ENCODE measurements at regions not wholly inside any gene's neighbourhood (a gene's known extent, or its start where the extent isn't known, plus 50 kb on each side); places are given as distances from the start of the nearest gene placed in this dataset.

DNA sequence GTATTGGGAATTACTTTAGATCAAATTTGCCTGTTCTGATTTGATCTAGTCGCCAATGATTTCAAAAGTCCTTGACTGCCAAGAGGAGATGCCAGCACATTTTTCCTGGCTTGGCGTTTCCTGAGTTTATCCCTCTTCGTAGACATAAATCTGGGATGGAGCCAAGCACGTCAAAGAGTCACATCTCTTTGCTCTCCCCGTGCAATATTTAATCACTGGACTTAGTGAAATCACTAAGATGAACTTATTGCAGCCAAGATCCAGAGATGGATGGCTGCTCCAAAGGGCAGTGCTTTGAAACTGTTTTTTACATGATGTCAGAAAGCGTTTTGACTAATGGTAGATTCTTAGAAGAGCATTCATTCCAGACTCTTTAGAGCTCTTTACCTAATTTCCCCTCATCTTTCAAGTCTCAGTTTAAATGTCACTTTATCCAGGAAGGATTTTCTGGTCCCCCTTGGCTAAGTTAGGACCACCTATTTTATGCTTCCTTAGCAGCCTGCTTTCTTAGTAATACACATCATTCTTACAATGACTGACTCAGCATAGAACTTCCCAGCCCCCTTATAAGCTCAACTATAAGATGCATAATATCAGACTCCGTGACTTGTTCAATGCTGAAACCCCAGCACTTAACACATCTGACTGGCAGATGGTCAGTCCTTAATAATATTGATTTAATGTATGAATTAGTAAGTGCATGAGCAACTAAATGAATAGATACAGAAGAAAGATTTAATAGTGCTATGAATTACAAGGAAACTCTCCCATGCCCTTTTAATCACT, 94.4 kb upstream of the GREM2 start (continued):
- TF ChIP-seq, protein P1, sequence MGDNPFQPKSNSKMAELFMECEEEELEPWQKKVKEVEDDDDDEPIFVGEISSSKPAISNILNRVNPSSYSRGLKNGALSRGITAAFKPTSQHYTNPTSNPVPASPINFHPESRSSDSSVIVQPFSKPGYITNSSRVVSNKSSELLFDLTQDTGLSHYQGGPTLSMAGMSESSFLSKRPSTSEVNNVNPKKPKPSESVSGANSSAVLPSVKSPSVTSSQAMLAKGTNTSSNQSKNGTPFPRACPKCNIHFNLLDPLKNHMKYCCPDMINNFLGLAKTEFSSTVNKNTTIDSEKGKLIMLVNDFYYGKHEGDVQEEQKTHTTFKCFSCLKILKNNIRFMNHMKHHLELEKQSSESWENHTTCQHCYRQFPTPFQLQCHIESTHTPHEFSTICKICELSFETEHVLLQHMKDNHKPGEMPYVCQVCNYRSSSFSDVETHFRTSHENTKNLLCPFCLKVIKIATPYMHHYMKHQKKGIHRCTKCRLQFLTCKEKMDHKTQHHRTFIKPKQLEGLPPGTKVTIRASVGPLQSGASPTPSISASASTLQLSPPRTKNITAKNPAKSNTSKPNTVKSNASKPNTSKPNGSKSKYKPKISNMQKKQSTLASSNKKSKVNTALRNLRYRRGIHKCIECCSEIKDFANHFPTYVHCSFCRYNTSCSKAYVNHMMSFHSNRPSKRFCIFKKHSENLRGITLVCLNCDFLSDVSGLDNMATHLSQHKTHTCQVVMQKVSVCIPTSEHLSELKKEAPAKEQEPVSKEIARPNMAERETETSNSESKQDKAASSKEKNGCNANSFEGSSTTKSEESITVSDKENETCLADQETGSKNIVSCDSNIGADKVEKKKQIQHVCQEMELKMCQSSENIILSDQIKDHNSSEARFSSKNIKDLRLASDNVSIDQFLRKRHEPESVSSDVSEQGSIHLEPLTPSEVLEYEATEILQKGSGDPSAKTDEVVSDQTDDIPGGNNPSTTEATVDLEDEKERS (tag by site-specific recombination; IDR thresholded peaks at IDR 0.05) = no peak
- TF ChIP-seq HOXC10 (CRISPR knock-in tag; IDR thresholded peaks at IDR 0.05) (no peak), MZF1 (tag by site-specific recombination; IDR thresholded peaks at IDR 0.05; ENCODE audit: borderline replicate concordance) (no peak), EGR2 (tag by site-specific recombination; IDR thresholded peaks at IDR 0.05; ENCODE audit: low read depth) (no peak), ZNF138 (tag by site-specific recombination; IDR thresholded peaks at IDR 0.05; ENCODE audit: borderline replicate concordance) (no peak), ZNF155 (tag by site-specific recombination; IDR thresholded peaks at IDR 0.05) (no peak)
- TF ChIP-seq, protein P2, sequence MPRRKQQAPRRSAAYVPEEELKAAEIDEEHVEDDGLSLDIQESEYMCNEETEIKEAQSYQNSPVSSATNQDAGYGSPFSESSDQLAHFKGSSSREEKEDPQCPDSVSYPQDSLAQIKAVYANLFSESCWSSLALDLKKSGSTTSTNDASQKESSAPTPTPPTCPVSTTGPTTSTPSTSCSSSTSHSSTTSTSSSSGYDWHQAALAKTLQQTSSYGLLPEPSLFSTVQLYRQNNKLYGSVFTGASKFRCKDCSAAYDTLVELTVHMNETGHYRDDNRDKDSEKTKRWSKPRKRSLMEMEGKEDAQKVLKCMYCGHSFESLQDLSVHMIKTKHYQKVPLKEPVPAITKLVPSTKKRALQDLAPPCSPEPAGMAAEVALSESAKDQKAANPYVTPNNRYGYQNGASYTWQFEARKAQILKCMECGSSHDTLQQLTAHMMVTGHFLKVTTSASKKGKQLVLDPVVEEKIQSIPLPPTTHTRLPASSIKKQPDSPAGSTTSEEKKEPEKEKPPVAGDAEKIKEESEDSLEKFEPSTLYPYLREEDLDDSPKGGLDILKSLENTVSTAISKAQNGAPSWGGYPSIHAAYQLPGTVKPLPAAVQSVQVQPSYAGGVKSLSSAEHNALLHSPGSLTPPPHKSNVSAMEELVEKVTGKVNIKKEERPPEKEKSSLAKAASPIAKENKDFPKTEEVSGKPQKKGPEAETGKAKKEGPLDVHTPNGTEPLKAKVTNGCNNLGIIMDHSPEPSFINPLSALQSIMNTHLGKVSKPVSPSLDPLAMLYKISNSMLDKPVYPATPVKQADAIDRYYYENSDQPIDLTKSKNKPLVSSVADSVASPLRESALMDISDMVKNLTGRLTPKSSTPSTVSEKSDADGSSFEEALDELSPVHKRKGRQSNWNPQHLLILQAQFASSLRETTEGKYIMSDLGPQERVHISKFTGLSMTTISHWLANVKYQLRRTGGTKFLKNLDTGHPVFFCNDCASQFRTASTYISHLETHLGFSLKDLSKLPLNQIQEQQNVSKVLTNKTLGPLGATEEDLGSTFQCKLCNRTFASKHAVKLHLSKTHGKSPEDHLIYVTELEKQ (tag by site-specific recombination; IDR thresholded peaks at IDR 0.05; ENCODE audit: borderline replicate concordance) = no peak

GRCh38 chr1:240705579-240705978, 93.6 kb upstream of the GREM2 start:
- Histone ChIP-seq H3K4me1 (ENCODE audit: control insufficient read depth, insufficient read depth, low read length) (no peaks in the 10 kb centered on the region), H3K9me3 (ENCODE audit: control insufficient read depth, insufficient read depth, low read depth, low read length) (no peaks in the 10 kb centered on the region), H3K36me3 (ENCODE audit: control insufficient read depth in 2 of 2, insufficient read depth in 1 of 2, low read length in 2 of 2) (no peaks in the 10 kb centered on the region), H3K4me3 (ENCODE audit: low read depth, low read length) (no peak overlapping the region), H3K27ac (ENCODE audit: extremely low read depth, low read depth, low read length) (no peak overlapping the region)
- CTCF ChIA-PET = no interaction called here
- POLR2A ChIA-PET = no interaction called here
- no peak for TF ChIP-seq ZNF626 (tag by site-specific recombination; IDR thresholded peaks at IDR 0.05)
- TF ChIP-seq ZNF211 (tag by site-specific recombination; IDR thresholded peaks at IDR 0.05; ENCODE audit: low read depth) = no peak
- no peak for TF ChIP-seq BCL6B (tag by site-specific recombination; IDR thresholded peaks at IDR 0.05)
- TF ChIP-seq ZBTB7A (tag by site-specific recombination; IDR thresholded peaks at IDR 0.05; ENCODE audit: low read depth) = no peak
- TF ChIP-seq, protein P3, sequence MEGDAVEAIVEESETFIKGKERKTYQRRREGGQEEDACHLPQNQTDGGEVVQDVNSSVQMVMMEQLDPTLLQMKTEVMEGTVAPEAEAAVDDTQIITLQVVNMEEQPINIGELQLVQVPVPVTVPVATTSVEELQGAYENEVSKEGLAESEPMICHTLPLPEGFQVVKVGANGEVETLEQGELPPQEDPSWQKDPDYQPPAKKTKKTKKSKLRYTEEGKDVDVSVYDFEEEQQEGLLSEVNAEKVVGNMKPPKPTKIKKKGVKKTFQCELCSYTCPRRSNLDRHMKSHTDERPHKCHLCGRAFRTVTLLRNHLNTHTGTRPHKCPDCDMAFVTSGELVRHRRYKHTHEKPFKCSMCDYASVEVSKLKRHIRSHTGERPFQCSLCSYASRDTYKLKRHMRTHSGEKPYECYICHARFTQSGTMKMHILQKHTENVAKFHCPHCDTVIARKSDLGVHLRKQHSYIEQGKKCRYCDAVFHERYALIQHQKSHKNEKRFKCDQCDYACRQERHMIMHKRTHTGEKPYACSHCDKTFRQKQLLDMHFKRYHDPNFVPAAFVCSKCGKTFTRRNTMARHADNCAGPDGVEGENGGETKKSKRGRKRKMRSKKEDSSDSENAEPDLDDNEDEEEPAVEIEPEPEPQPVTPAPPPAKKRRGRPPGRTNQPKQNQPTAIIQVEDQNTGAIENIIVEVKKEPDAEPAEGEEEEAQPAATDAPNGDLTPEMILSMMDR (tag by site-specific recombination; IDR thresholded peaks at IDR 0.05) = no peak
- TF ChIP-seq ZNF175 (tag by site-specific recombination; IDR thresholded peaks at IDR 0.05) = no peak
- TF ChIP-seq ZNF132 (tag by site-specific recombination; IDR thresholded peaks at IDR 0.05; ENCODE audit: borderline replicate concordance) = no peak
- no peak for TF ChIP-seq WT1 (tag by site-specific recombination; IDR thresholded peaks at IDR 0.05)
- TF ChIP-seq ZXDB (tag by site-specific recombination; IDR thresholded peaks at IDR 0.05) = no peak
- no peak for TF ChIP-seq SETDB1 (IDR thresholded peaks at IDR 0.05; ENCODE audit: insufficient read length, low read length)
- no peak for TF ChIP-seq PRDM2 (tag by site-specific recombination; IDR thresholded peaks at IDR 0.05; ENCODE audit: borderline replicate concordance)
- no peak for TF ChIP-seq ZNF23 (tag by site-specific recombination; IDR thresholded peaks at IDR 0.05; ENCODE audit: borderline replicate concordance)

All from HEK293 (cell line).